ENCODE measurements at regions not wholly inside any gene's neighbourhood (a gene's known extent, or its start where the extent isn't known, plus 50 kb on each side); places are given as distances from the start of the nearest gene placed in this dataset.

- Histone ChIP-seq H4K20me1 (ENCODE audit: insufficient read depth, low read length) (no peaks in the 10 kb centered on the region), H3K27me3 (ENCODE audit: low read depth, low read length) (no peaks in the 10 kb centered on the region), H3K27ac (ENCODE audit: low read length) (no peak overlapping the region), H3K9me3 (ENCODE audit: insufficient read depth, low read length) (no peaks in the 10 kb centered on the region), H2AFZ (ENCODE audit: low read depth, low read length) (no peak overlapping the region), H3K4me3 (ENCODE audit: low read length) (no peak overlapping the region), H3K4me1 (ENCODE audit: low read length) (no peaks in the 10 kb centered on the region), H3K9ac (ENCODE audit: low read length) (no peak overlapping the region), H3K36me3 (replicated peaks; ENCODE audit: low read depth, low read length) (no peaks in the 10 kb centered on the region), H3K4me2 (ENCODE audit: low read length) (no peak overlapping the region), H3K79me2 (ENCODE audit: low read length) (no peaks in the 10 kb centered on the region)
- no peak for TF ChIP-seq EZH2phosphoT487 (IDR thresholded peaks at IDR 0.05; ENCODE audit: low read depth)
- TF ChIP-seq, protein P1, sequence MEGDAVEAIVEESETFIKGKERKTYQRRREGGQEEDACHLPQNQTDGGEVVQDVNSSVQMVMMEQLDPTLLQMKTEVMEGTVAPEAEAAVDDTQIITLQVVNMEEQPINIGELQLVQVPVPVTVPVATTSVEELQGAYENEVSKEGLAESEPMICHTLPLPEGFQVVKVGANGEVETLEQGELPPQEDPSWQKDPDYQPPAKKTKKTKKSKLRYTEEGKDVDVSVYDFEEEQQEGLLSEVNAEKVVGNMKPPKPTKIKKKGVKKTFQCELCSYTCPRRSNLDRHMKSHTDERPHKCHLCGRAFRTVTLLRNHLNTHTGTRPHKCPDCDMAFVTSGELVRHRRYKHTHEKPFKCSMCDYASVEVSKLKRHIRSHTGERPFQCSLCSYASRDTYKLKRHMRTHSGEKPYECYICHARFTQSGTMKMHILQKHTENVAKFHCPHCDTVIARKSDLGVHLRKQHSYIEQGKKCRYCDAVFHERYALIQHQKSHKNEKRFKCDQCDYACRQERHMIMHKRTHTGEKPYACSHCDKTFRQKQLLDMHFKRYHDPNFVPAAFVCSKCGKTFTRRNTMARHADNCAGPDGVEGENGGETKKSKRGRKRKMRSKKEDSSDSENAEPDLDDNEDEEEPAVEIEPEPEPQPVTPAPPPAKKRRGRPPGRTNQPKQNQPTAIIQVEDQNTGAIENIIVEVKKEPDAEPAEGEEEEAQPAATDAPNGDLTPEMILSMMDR (IDR thresholded peaks at IDR 0.05; ENCODE audit: low read depth, low read length), result no peak
Observed at GRCh38 chr9:75657015-75657414, 233.5 kb upstream of the PCSK5 start.

DNA sequence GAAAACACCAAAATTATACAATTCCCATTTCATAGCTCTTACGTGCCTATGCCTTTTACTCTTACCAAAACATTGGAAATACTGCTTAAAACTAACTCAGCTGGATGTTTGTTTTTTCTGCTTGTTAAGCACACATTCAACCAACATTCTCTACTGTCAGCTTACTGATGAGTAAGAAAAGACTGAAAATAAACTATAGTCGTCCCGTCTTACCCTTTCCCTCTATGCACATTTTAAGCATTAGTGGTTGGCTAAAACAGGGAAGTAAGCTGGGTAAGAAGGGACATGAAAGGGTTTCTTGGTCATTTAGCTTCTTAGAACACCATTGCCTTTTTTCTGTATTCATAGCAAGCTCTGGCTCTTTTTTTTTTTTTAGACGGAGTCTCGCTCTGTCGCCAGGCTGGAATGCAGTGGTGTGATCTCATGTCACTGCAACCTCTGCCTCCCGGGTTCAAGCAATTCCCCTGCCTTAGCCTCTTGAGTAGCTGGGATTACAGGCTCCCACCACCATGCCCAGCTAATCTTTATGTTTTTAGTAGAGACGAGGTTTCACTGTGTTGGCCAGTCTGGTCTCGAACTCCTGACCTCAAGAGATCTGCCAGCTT is 232.1 kb upstream of the PCSK5 start:
- no peak overlapping the region for H3K4me3 ChIP-seq (ENCODE audit: low read length)
- no peaks in the 10 kb centered on the region for H4K20me1 ChIP-seq (ENCODE audit: insufficient read depth, low read length)
- no peaks in the 10 kb centered on the region for H3K79me2 ChIP-seq (ENCODE audit: low read length)
- no peaks in the 10 kb centered on the region for H3K9me3 ChIP-seq (ENCODE audit: insufficient read depth, low read length)
- H3K9ac ChIP-seq (ENCODE audit: low read length), result no peak overlapping the region
- H3K36me3 ChIP-seq (replicated peaks; ENCODE audit: low read depth, low read length), result no peaks in the 10 kb centered on the region
- H3K4me2 ChIP-seq (ENCODE audit: low read length), result no peak overlapping the region
- H3K4me1 ChIP-seq (ENCODE audit: low read length), result no peaks in the 10 kb centered on the region
- TF ChIP-seq EZH2phosphoT487 (IDR thresholded peaks at IDR 0.05; ENCODE audit: low read depth), result no peak
- TF ChIP-seq, protein P1 (IDR thresholded peaks at IDR 0.05; ENCODE audit: low read depth, low read length), result no peak
- no peaks in the 10 kb centered on the region for H3K27me3 ChIP-seq (ENCODE audit: low read depth, low read length)
- H2AFZ ChIP-seq (ENCODE audit: low read depth, low read length), result no peak overlapping the region
- no peak overlapping the region for H3K27ac ChIP-seq (ENCODE audit: low read length)

DNA sequence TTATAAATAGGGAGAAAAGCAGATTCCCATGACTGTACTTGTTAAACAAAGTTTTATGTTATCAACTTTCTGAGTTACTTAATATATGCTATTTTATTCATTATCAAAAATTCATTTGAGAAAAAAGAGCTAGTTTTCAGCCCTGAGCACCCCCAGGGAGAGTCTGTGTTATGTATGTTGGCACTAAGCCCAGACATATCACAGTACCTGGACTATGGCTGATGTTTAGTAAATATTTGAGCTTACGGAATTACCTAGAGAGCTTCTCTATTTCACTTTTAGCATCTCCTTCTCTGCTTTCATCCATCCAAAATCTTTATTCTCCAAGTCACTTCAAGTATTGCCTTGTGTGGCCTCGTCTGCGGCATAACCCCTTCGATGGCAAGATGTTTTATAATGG is 225.9 kb upstream of the PCSK5 start:
- H3K9ac ChIP-seq (ENCODE audit: low read length), result no peak overlapping the region
- no peak for TF ChIP-seq EZH2phosphoT487 (IDR thresholded peaks at IDR 0.05; ENCODE audit: low read depth)
- no peak overlapping the region for H3K27ac ChIP-seq (ENCODE audit: low read length)
- H3K4me1 ChIP-seq (ENCODE audit: low read length), result no peaks in the 10 kb centered on the region
- H3K9me3 ChIP-seq (ENCODE audit: insufficient read depth, low read length), result no peaks in the 10 kb centered on the region
- H3K36me3 ChIP-seq (replicated peaks; ENCODE audit: low read depth, low read length), result no peaks in the 10 kb centered on the region
- H3K27me3 ChIP-seq (ENCODE audit: low read depth, low read length), result no peaks in the 10 kb centered on the region
- no peak overlapping the region for H3K4me3 ChIP-seq (ENCODE audit: low read length)
- no peaks in the 10 kb centered on the region for H4K20me1 ChIP-seq (ENCODE audit: insufficient read depth, low read length)
- no peak overlapping the region for H2AFZ ChIP-seq (ENCODE audit: low read depth, low read length)
- no peak overlapping the region for H3K4me2 ChIP-seq (ENCODE audit: low read length)
- no peaks in the 10 kb centered on the region for H3K79me2 ChIP-seq (ENCODE audit: low read length)

DNA sequence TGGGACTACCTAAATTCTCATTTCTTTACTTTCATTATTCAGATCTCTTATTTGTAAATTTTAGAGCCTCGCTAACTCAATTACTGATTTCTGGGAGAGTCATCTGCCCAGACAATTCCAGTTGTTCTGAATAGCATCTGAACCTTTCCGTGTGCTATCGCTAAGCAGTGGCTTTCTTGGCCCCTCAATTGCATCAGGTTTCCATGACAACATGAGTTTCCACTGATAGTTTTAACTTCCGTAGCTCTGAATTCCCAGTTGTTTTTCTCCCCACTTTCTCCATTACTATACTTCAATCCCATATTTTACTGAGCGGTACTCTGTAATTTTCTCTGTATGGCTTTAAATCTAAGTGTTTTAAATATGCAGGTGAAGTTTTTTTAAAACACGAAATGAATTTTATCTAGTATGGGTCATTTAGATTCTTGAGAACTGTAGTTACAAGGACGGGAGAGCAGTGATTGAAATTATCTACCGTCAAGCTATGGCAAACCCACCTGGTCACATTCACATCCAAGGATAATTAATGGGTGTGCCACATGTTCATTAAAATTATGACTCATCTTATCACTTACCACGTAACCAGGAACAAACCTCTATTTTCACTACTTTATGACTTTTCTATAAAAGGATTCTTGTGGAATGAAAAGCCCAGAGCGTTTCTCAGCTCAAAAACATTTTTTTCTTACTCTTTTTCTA is 223.5 kb upstream of the PCSK5 start:
- no peak overlapping the region for H3K4me2 ChIP-seq (ENCODE audit: low read length)
- H3K27ac ChIP-seq (ENCODE audit: low read length), result no peak overlapping the region
- no peaks in the 10 kb centered on the region for H3K79me2 ChIP-seq (ENCODE audit: low read length)
- TF ChIP-seq EZH2phosphoT487 (IDR thresholded peaks at IDR 0.05; ENCODE audit: low read depth), result no peak
- TF ChIP-seq, protein P1 (IDR thresholded peaks at IDR 0.05; ENCODE audit: low read depth, low read length), result no peak
- H3K4me1 ChIP-seq (ENCODE audit: low read length), result no peaks in the 10 kb centered on the region
- H3K27me3 ChIP-seq (ENCODE audit: low read depth, low read length), result no peaks in the 10 kb centered on the region
- H3K36me3 ChIP-seq (replicated peaks; ENCODE audit: low read depth, low read length), result no peaks in the 10 kb centered on the region
- no peak overlapping the region for H3K9ac ChIP-seq (ENCODE audit: low read length)
- H2AFZ ChIP-seq (ENCODE audit: low read depth, low read length), result no peak overlapping the region
- no peaks in the 10 kb centered on the region for H4K20me1 ChIP-seq (ENCODE audit: insufficient read depth, low read length)
- H3K4me3 ChIP-seq (ENCODE audit: low read length), result no peak overlapping the region
- no peaks in the 10 kb centered on the region for H3K9me3 ChIP-seq (ENCODE audit: insufficient read depth, low read length)

All from OCI-LY3 (cell line).